T1000 (cell line): ENCODE measurements at regions not wholly inside any gene's neighbourhood (a gene's known extent, or its start where the extent isn't known, plus 50 kb on each side); places are given as distances from the start of the nearest gene placed in this dataset.
A peak's percentile ranks its signal among the peaks of the same experiment; 100 is the strongest.
"Not testable (repeated sequence)": the region's sequence is repeated elsewhere in the genome, so short reads cannot be mapped to it uniquely, and the experiment has no call there.

Source experiments
- DNase-seq: peaks from one replicate; lab custom pipeline; 2025; ENCODE audit warnings: mixed read lengths; lab: John Stamatoyannopoulos, UW

DNA sequence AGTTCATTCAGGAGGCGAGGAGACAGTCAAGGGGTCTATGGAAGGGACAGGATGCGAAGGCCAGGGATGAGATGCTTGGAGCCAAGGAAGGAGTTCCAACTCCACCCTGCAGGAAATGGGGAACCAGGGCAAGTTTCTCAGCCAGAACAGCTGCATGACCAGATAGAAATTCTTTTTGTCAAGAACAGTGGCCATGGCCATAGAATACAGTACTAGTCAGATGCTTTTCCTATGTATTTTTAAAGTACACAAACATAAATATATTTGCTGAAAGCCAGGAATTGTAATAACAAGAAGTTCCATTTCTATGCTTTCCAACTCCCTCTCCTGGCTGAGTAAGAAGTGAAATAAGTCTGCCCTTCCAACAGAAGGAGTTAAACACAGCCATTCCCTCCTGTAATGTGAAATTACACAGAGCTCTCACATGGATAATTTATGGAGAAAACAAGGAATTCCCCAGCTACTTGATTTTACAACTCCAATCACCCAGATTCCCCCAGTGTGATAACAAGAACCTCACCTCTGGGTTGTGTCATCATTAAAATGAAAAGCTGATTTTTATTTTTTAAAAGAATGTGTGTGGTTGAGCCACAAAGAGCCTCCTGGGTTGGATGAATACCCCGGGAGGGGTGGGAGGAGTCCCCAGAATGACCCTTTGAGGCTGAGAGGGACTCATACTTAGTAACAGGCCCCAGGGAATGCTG is 124.6 kb upstream of the ARHGEF3 start:
- peak; percentile 94 for DNase-seq

DNA sequence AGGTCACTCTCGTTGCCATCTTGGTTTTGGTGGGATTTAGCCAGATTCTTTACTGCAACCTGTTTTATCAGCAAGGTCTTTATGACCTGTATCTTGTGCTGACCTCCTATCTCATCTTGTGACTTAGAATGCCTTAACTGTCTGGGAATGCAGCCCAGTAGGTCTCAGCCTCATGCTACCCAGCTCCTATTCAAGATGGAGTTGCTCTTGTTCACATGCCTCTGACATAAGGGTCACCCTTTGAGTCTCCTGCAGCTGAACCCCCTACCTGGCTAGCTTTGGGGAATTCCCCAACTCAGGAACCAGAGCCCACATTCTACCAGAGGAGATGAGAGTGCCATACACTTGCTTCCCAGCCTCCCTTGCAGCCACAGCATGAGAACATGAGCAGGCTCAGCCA is 123.0 kb upstream of the ARHGEF3 start:
- DNase-seq, result not testable (repeated sequence)

DNA sequence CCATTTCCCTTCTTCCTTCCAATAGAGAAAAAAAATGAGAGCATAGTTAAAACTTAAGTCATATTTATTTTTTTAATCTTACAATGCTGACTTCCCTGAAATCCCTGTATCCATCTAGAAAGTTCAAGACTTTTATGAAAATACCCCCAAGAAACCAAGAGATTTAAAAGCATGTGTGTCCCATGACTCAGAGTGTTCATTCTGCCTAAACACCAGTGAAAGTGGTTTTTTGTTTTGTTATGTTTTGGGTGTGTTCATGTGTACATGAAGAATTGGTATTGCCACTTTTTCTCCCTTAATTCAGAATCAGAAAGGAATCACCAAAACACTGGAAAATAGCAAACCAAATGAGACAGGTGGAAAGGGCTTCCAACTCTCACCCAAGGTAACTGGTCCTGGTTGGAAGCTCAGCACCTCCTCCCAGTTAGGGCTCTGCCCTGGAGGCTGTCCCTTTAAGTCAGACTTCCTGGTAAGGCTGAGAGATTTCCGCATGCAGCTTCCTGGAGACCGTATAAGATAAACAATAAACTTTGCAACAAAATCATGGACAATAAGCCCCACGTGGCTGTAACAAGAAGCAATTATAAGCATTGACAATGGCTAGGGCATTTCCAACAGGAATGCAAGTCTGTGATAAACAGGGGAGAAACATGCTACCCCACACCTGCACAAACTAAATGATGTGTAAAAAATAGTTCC is 121.9 kb upstream of the ARHGEF3 start:
- DNase-seq, result no peak

DNA sequence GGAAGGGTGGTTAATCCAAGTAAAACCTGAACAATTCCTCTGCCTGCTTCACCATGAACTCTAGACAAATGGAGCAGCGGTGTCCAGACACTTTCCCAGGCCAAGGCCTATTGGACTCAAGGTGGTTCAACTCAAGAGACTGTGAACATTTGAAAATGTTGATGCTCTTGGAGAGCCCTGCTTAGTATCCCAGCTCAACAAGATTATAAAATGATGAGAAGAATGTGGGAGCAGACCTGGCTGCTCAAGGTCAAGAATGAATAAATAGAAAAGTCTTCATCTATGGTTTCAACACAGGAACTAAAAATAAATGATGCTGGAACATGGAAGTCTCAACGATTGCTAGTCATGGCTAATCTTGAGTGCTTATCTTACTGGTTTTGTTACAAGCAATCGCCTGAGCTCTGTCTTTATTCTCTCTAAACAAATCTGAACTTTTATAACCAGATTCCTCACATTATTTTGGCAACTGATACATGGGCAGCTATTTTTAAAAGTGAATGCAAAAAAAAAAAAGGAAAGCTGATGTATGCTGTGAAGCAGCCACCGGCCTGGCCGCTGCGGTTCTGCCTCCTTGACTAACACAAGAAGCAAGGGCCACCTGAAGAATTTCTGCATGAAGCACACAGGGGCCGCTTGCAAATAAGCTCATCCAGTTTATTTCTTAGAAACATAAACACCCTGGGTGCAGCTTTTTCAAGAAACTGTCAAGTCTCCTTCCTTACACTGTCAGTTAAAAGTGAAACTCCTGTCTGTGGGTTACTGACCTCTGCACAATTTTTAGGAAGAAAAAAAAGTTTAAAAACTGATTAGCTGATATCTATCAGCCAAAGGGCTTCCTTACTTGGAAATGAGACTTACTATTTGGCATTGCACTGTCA is 120.1 kb upstream of the ARHGEF3 start:
- no peak for DNase-seq

DNA sequence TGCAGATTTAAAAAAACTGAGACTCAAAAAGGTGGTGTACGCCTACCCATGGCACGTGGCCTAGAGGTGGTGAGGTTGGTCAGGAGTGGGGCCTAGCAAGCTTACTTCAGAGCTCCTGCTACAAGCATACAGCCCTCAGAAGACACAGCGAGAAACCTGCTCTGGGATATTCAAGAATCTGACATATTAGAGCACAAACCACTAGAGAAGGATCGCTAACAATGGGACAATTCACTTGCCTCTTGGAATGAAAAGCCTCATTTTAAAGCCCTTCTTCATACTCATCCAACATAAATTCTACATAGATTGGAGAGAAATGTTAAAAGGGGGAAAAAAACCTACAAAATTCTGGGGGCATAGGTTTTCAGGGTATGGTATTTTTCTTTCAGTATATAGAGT is 118.0 kb upstream of the ARHGEF3 start:
- DNase-seq, result no peak

DNA sequence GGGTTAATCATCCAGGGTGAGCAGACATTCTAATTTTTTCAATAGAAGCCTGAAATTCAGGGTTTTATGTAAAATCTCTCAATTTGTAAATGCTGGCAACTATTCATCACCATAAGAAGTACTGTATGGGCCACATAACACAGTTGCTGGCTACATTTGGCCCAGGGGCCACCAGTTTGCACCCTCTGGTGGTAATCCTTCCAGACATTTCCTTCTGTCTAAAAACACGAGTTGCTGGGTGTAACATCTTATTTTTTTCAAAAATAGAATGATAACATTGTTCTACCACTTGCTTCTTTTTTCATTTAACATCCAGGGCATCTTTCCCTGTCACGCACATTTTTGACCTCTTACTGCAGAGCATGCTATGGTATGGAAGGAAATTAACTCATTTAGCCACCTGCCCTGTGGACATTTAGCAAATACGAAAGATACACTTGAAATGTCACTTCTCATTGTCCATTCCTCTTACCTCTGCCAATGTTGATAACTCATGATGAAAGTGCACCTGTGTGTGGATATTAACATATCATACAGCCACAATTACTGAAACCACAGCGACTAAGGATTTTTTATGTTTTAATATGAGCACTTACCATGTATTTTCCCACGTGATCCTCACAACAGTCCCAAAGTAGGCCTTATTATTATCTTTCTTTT is 117.5 kb upstream of the ARHGEF3 start:
- no peak for DNase-seq

DNA sequence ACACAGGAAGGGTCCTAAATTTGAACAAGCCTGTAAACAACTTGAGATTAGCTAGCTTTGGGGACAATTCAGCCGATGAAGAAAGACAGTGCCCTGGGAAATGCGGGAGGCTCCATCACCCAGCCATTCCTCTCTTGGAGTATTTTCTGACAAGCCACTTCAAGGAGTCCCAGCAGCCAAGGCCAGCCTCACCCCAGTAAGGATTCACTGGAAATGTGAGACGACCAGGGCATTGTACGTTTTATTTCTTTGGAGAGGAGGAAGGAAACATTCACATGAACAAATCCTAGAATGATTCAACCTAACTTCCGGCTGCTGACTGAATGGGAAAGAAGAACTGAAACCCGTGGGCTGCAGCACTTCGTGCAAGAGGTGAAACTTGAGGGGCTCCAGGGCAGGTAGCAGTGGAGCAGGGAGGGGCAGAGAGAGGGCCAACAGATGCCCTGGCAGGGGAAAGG is 116.4 kb upstream of the ARHGEF3 start:
- DNase-seq, result no peak

DNA sequence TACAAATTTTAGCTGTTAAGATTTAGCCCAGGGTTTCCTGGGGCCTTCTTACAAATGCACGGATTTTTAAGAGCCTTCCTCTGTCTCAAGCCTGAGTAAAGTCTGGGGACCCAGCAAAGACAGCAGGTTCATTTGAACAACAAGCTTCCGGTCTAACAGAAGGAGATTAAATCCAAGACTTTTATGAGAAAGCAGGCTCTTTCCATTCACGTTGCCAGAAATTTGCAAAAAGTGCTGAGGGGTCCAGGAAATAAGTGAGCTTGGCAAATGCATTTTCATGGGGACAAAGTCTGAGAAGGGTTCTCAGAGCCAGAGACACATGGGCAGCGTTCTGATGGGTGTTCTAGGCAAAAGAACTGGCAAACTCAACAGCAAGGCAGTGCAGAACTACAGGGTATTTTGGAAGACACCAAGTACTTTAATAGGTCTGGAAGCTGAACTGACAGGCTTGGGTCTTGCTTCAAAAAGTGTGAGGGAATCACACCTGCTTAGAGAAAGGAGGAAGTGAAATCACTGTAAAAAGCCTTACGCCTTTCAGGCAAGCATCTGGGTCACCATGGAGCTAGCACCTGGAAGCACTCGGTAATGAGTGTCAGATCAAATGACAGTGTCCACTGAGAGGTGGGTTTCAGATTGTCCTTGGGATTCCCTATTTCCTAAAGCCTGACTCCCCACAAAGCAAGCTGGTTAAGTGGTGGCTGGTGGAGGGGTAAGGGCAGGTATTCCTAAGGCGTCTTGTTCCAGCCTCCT is 115.8 kb upstream of the ARHGEF3 start:
- no peak for DNase-seq

DNA sequence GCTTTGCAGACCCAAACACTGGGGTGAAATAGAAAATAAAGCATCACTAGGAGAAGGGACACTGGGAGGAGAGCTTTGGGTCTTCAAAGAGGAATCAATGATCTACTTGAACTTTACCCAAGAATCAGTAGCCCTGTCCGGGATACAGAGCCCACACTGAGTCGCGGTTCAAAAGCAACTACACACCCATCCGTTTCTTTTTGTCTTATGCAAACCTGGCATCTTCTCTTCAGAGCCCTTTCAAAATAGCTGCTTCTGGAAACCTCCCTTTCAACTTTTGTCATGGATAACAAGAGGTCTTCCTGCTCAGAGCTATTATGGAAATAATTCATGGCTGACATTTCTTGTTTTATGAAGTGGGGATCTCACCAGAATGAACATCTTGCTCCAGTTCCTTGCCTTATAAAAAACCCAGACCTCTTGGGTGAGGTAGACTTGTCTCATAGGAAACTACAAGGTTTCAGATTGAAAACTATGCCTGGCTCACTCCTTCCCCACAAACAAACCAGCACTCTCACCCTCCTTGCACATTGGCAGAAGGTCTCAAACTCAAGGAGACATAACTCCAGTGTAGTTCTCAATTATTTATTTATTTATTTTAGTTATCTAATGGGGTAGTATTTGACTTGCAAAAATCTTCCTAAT is 115.1 kb upstream of the ARHGEF3 start:
- no peak for DNase-seq

DNA sequence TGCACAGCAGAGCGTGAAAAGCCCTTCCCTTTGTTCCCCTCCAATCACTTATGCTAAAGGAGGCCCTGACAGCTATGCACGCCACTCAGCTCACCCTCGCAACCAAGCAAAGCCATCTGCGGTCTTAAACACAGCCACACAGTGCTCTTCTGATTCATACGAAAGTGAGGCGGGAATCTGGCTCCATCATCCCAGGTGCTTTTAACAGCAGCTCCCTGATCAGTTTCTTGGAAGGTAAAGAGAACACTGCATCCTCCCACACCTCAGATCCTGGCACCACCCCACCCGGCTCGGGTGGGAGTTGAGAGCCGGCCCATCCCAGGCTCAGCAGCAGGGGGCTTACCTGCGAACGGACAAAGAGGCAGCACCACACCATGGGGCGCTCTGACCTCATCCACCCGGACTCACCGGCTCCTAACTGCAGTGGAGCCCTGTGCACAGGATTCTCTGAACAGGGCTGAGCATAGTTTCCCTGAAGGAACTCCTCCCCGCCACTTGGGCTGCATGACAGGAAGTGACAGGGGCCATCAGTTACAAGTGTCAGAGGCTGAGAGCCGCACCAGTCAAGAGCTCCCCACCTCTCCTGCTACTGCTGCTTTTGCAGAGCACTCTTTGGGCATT is 114.3 kb upstream of the ARHGEF3 start:
- DNase-seq, result no peak

DNA sequence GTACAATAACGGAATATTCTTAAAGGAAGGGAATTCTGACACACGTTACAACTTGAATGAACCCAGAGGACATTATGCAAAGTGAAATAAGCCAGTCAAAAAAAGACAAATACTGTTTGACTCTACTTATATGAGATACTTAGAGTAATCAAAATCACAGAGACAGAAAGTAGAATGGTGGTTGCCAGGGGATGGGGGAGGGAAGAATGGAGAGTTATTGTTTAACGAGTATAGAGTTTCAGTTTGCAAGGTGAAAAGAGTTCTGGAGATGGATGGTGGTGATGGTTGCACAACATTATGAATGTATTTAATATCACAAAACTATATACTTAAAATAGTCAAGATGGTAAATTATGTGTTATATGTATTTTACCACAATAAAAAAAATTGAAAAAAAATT is 112.9 kb upstream of the ARHGEF3 start:
- no peak for DNase-seq

DNA sequence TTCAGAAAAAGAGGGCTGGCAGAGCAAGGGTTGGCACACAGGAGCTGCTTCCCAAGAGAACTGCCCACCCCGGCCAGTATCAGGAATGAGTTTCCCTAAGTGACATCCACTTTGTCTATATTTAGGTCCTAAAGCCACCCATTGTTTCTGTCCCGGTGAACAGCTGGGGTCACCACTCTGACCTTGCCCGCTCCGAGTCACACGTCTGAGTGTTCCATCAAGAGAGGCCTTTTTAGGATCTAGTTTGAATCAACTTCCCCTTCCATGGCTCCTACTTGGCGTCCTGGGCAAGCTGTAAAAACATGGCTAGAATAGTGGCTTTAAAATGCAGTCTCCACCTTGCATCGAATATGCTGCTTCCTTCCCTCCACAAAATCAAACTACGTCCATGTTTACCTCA is 109.6 kb upstream of the ARHGEF3 start:
- no peak for DNase-seq

DNA sequence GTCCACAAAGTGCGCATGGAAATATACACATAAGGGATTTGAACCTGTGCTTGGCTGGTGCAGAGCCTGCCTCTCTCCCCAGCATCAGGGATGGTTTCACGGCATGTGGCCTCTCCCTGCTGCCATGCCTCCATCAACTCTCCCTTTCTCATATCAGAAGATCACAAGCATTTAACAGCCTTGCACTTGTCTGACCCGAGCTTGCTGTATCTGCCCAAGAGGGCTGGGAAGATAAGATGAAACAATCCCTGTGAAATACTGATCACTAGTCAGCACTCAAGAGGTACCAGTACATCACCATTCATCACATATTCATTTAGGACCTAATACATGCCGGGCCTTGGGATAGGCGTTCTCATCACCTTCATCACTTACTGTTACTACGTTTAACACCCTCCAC is 107.6 kb upstream of the ARHGEF3 start:
- no peak for DNase-seq

DNA sequence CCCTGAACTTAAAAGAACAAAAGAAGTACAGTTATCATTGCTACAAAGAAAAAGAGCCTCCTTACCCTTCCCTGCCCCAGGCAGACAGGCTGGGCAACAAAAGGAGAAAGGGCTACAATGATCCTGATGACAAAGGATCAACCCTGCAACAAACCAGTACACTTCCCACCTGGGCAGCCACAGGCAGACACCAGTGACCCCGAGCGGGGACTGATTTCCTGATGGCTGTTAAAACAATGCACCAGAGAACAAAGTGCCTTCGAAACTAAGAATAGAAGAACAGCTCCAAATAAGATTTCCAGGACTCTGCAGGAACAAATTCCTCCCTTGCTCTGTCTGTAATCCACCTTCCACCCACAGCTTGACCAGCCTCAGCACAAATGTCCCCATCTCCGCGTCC is 106.3 kb upstream of the ARHGEF3 start:
- DNase-seq, result no peak

DNA sequence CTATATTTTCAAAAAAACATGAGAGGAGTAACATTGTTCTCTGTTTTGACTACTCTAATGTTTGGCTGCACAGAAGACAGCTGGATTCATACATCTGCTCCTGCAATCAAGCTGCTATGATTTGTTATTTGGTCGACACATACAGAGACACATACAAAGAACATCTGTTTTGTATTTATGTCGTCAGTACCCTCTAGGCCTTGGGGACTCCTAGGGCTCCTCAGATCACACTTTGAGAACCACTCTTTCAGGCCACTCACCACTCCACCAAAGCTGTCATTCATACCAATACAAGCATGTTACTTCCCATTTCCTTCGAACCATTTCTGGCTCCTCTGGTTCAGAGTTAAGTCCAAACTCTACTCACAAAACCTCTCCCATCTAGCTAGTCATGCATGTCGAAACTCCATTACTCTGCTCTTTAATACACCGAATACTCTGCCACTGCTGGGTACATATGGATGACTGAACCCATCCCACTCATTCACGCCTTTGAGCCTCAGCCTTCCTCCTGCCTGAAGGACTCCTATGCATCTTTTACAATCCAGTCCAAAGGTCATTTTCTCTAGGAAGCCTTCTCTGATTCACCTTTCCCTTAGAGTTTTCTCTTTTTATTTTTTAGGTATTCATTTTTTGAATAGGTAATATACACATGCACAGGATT is 102.9 kb upstream of the ARHGEF3 start:
- DNase-seq, result no peak

DNA sequence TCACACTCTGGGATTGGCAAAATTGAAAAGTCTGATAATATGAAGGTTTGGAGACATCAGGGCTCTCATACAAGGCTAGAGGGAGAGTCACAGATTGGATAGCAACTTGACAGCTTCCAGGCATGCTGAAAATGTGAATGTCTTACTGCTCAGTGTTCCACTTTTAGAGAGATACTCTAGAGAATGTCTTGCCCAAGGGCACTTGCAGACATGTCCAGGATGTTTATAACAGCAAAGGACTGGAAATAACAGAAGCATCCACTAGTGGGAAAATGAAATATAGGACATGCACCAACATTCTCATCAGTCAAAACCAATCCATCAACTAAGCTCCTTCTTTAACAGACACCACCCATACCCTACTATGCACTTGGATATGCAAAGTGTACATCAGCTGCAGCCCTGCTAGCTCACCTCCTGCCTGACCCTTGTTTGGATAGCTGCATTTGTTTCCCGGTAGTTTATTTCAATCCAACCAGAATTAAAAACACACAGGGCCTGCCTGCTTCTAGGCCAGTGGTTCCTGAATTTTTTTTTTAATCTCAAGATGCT is 101.6 kb upstream of the ARHGEF3 start:
- DNase-seq, result no peak

DNA sequence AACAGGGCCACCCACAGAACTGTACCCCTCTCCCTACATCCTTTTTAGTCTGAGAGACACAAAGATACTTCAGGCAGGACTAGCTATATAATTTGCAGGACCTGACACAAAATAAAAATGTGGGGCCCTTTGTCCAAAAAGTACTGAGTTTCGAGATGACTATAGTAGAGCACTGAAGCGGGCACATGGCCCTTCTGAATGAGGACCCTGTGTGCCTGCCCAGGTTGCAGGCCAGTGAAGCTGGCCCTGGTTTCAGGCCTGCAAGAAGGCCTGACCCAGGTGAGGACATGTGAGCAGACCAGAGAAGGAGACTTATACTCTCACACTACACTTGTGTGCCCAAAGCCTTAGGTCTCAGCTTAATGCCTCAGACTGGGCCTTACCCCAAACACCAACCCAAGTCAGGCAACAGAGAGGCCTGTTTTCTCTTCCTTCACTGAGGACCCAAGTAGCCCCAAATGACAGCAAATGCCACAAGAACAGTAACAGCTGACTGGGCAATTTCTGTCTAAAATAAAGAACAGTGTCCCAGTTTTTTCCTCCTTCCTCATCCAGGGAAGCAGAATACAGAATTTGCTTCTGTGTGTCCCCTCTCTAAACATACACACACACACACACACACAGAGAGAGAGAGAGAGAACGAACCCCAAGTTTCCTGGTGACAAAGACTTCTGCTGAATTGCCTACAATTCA is 100.9 kb upstream of the ARHGEF3 start:
- no peak for DNase-seq

DNA sequence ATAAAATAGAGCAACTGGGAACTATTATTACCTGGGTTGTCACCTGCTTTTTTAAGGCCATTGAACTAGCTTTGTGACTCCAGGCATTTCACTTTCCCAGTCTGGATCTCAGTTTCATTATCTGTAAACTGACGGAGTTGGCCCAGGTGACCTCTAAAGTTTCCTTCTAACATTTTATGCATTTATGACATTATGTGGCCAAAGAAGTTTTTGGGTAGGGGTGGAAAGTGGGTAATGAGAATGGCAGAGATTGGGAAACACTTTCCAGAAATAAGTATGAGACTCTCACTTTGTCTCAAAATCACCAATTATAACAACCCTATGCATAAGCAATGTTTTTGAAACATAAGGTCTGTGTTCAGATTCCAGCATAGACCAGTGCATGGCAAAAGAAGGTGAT is 99.1 kb upstream of the ARHGEF3 start:
- no peak for DNase-seq

DNA sequence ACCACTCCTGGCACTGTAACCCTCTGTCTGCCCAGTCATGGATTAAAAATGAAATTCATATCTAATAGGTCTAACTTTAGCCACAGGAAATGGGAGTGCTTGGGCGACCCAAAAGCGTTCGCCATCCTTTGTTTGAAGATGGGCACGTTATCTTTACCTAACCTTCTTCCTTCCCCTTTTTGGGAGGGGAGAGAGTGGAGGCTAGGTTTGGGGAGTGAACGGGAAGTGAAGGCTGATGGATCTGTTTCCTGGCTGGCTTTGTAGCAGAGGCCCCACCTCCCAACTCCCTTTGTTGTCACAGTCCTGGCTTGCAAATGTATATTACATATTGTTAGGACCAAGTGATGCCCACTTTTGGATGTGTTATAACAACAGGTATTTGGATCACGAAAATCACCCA is 98.1 kb upstream of the ARHGEF3 start:
- no peak for DNase-seq
